SH-SY5Y (cell line): ENCODE measurements at regions not wholly inside any gene's neighbourhood (a gene's known extent, or its start where the extent isn't known, plus 50 kb on each side); places are given as distances from the start of the nearest gene placed in this dataset.

Experiments used
- GATA2 ChIP-seq: IDR thresholded peaks from 2 replicates; pipeline ENCODE4 v1.6.1; 2011; ENCODE audit warnings: mild to moderate bottlenecking, low read depth, low read length
- GATA3 ChIP-seq: IDR thresholded peaks from 2 replicates; pipeline ENCODE4 v1.6.1; 2011; ENCODE audit warnings: low read depth, mild to moderate bottlenecking, low read length, moderate library complexity

DNA sequence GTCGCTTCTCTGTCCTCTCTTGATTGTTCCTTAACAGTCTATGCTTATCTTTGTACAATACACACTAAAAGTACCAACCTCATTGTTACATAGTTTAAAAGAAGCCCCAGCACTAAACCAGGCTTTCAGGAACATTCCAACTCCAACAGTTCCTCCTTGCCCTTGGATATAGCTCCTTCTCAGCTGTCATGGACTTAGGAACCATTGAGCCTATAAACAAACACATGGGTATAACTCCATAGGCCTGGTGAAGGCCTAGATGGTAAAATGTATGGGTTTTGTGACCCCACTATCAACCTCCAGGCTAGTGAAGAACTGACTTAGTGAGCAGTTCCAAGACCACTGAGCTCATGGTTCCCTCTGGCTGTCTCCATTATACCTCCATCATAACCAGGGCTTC lies 74.8 kb upstream of the SLC39A10 start:
- TF ChIP-seq GATA3: no peak
- TF ChIP-seq GATA2: no peak
